SW 1271 (cell line): ENCODE measurements at regions not wholly inside any gene's neighbourhood (a gene's known extent, or its start where the extent isn't known, plus 50 kb on each side); places are given as distances from the start of the nearest gene placed in this dataset.

Source experiments
- DNase-seq, 2 experiments: peaks; one replicate each; lab custom pipeline; 2025; lab: John Stamatoyannopoulos, UW

GRCh38 chr18:37955201-37955600 is 389.6 kb upstream of the CELF4 start:
- no peak for DNase-seq

- DNase-seq: no peak
These were observed 388.3 kb upstream of the CELF4 start for GRCh38 chr18:37953876-37954275.

- no peak for DNase-seq
These were observed 382.9 kb upstream of the CELF4 start for GRCh38 chr18:37948471-37948870.

GRCh38 chr18:37946324-37946723 is 380.7 kb upstream of the CELF4 start:
- DNase-seq: no peak

GRCh38 chr18:37944700-37945270 is 379.2 kb upstream of the CELF4 start:
- no peak for DNase-seq

- no peak for DNase-seq
These were observed 371.7 kb upstream of the CELF4 start for GRCh38 chr18:37937287-37937686.

- DNase-seq: no peak
These were observed 369.5 kb upstream of the CELF4 start for GRCh38 chr18:37935086-37935485.

- no peak for DNase-seq
These were observed 365.0 kb upstream of the CELF4 start for GRCh38 chr18:37930640-37931039.

GRCh38 chr18:37922162-37922561 is 356.6 kb upstream of the CELF4 start:
- DNase-seq: no peak

- no peak for DNase-seq
These were observed 355.3 kb upstream of the CELF4 start for GRCh38 chr18:37920865-37921264.

GRCh38 chr18:37913051-37913450 is 347.5 kb upstream of the CELF4 start:
- DNase-seq: no peak

GRCh38 chr18:37902344-37902743 is 336.7 kb upstream of the CELF4 start:
- no peak for DNase-seq

GRCh38 chr18:37900326-37900725 is 334.7 kb upstream of the CELF4 start:
- DNase-seq: no peak

- no peak for DNase-seq
These were observed 324.4 kb upstream of the CELF4 start for GRCh38 chr18:37889963-37890362.

- DNase-seq: no peak
These were observed 309.1 kb upstream of the CELF4 start for GRCh38 chr18:37874721-37875120.

GRCh38 chr18:37873416-37873815 is 307.8 kb upstream of the CELF4 start:
- no peak for DNase-seq

- no peak for DNase-seq
These were observed 307.0 kb upstream of the CELF4 start for GRCh38 chr18:37872562-37872961.

GRCh38 chr18:37871561-37871960 is 306.0 kb upstream of the CELF4 start:
- no peak for DNase-seq

- DNase-seq: no peak
These were observed 303.5 kb upstream of the CELF4 start for GRCh38 chr18:37869051-37869450.

- no peak for DNase-seq
These were observed 298.5 kb upstream of the CELF4 start for GRCh38 chr18:37864122-37864521.

GRCh38 chr18:37861981-37862380 is 296.4 kb upstream of the CELF4 start:
- DNase-seq: no peak

- no peak for DNase-seq
These were observed 288.8 kb upstream of the CELF4 start for GRCh38 chr18:37854396-37854795.

GRCh38 chr18:37853706-37854105 is 288.1 kb upstream of the CELF4 start:
- no peak for DNase-seq

- DNase-seq: no peak
These were observed 286.9 kb upstream of the CELF4 start for GRCh38 chr18:37852464-37852863.

- DNase-seq: no peak
These were observed 281.9 kb upstream of the CELF4 start for GRCh38 chr18:37847544-37847943.
